GM18861 (cell line): ENCODE measurements at regions not wholly inside any gene's neighbourhood (a gene's known extent, or its start where the extent isn't known, plus 50 kb on each side); places are given as distances from the start of the nearest gene placed in this dataset.
"Not testable (repeated sequence)": the region's sequence is repeated elsewhere in the genome, so short reads cannot be mapped to it uniquely, and the experiment has no call there.

Source experiments
- ATAC-seq: cut with Tn5 transposase; IDR thresholded peaks from one replicate; pipeline ENCODE4 v1.9.1; 2021; ENCODE audit not compliant: unreplicated experiment

GRCh38 chr1:25134307-25134706 is 98.0 kb downstream of the SYF2 start:
- no peak for ATAC-seq

- ATAC-seq: no peak
These were observed 100.5 kb downstream of the SYF2 start for GRCh38 chr1:25131794-25132193.

- ATAC-seq: no peak
These were observed 101.4 kb downstream of the SYF2 start for GRCh38 chr1:25130895-25131294.

GRCh38 chr1:25129380-25129779 is 102.9 kb downstream of the SYF2 start:
- no peak for ATAC-seq

- ATAC-seq: no peak
These were observed 104.1 kb downstream of the SYF2 start for GRCh38 chr1:25128121-25128621.

GRCh38 chr1:25126562-25126961 is 105.7 kb downstream of the SYF2 start:
- ATAC-seq: no peak

- ATAC-seq: no peak
These were observed 108.8 kb downstream of the SYF2 start for GRCh38 chr1:25123551-25123950.

- no peak for ATAC-seq
These were observed 109.6 kb downstream of the SYF2 start for GRCh38 chr1:25122747-25123146.

GRCh38 chr1:25120281-25120680 is 112.0 kb downstream of the SYF2 start:
- no peak for ATAC-seq

GRCh38 chr1:25118546-25118945 is 113.8 kb downstream of the SYF2 start:
- no peak for ATAC-seq

GRCh38 chr1:25117233-25117823 is 115.0 kb downstream of the SYF2 start:
- no peak for ATAC-seq

GRCh38 chr1:25116832-25117231 is 115.5 kb downstream of the SYF2 start:
- no peak for ATAC-seq

- ATAC-seq: not testable (repeated sequence)
These were observed 116.2 kb downstream of the SYF2 start for GRCh38 chr1:25116117-25116516.

- ATAC-seq: no peak
These were observed 118.6 kb downstream of the SYF2 start for GRCh38 chr1:25113731-25114130.

GRCh38 chr1:25113086-25113485 is 119.2 kb downstream of the SYF2 start:
- ATAC-seq: no peak

- no peak for ATAC-seq
These were observed 119.9 kb downstream of the SYF2 start for GRCh38 chr1:25112400-25112799.

- no peak for ATAC-seq
These were observed 120.6 kb downstream of the SYF2 start for GRCh38 chr1:25111706-25112105.

GRCh38 chr1:25110485-25110884 is 121.8 kb downstream of the SYF2 start:
- ATAC-seq: no peak

- ATAC-seq: no peak
These were observed 122.3 kb downstream of the SYF2 start for GRCh38 chr1:25110036-25110435.

- no peak for ATAC-seq
These were observed 122.8 kb downstream of the SYF2 start for GRCh38 chr1:25109531-25109951.

- ATAC-seq: no peak
These were observed 124.7 kb downstream of the SYF2 start for GRCh38 chr1:25107643-25108010.

GRCh38 chr1:25106976-25107642 is 125.2 kb downstream of the SYF2 start:
- ATAC-seq: no peak

- ATAC-seq: no peak
These were observed 126.0 kb downstream of the SYF2 start for GRCh38 chr1:25106352-25106751.
